ENCODE measurements at regions not wholly inside any gene's neighbourhood (a gene's known extent, or its start where the extent isn't known, plus 50 kb on each side); places are given as distances from the start of the nearest gene placed in this dataset.

DNA sequence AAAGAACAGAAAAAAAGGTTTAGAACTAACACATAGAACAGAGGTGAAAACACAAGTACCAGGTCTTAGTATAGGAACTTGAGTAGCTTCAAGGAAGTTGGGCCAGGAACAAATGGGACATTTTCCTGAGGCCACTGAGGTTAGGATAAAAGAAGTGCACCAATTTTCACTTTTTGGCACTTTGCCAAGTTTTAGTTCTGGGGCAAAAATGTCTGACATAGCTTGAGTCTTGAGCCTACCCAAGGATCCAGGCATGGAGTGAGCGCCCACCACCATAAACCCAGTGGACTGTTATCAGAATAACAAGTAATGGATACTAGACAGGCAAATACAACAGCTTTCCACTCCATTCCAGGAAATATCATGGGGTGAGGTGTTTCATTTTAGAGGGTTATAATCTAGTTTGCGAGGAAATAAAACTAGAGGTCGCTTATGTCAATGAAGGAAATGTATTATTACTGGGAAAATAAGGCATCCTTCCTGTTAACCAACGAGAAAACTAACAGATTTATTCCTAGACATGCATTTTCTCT lies 199.7 kb upstream of the HMGA2 start:
- TF ChIP-seq, protein P1, sequence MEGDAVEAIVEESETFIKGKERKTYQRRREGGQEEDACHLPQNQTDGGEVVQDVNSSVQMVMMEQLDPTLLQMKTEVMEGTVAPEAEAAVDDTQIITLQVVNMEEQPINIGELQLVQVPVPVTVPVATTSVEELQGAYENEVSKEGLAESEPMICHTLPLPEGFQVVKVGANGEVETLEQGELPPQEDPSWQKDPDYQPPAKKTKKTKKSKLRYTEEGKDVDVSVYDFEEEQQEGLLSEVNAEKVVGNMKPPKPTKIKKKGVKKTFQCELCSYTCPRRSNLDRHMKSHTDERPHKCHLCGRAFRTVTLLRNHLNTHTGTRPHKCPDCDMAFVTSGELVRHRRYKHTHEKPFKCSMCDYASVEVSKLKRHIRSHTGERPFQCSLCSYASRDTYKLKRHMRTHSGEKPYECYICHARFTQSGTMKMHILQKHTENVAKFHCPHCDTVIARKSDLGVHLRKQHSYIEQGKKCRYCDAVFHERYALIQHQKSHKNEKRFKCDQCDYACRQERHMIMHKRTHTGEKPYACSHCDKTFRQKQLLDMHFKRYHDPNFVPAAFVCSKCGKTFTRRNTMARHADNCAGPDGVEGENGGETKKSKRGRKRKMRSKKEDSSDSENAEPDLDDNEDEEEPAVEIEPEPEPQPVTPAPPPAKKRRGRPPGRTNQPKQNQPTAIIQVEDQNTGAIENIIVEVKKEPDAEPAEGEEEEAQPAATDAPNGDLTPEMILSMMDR (IDR thresholded peaks at IDR 0.05) = no peak
- TF ChIP-seq POLR2A (IDR thresholded peaks at IDR 0.05) = no peak

Data from uterus (tissue), 2 donors.